ENCODE measurements at regions not wholly inside any gene's neighbourhood (a gene's known extent, or its start where the extent isn't known, plus 50 kb on each side); places are given as distances from the start of the nearest gene placed in this dataset.
A peak's percentile ranks its signal among the peaks of the same experiment; 100 is the strongest.

- peaks cover 26% of the 10 kb centered on the region for H3K4me1 ChIP-seq
- DNase-seq, result peak; percentile 71
- ATAC-seq, result peak; percentile 89 to 90
- no peaks in the 10 kb centered on the region for H3K27me3 ChIP-seq (ENCODE audit: low read depth)
- no peak overlapping the region for H3K4me3 ChIP-seq
- no peaks in the 10 kb centered on the region for H3K36me3 ChIP-seq
- no peaks in the 10 kb centered on the region for H3K9me3 ChIP-seq
- H3K27ac ChIP-seq, result peak overlapping the region; percentile 78
- TF ChIP-seq, protein P1, sequence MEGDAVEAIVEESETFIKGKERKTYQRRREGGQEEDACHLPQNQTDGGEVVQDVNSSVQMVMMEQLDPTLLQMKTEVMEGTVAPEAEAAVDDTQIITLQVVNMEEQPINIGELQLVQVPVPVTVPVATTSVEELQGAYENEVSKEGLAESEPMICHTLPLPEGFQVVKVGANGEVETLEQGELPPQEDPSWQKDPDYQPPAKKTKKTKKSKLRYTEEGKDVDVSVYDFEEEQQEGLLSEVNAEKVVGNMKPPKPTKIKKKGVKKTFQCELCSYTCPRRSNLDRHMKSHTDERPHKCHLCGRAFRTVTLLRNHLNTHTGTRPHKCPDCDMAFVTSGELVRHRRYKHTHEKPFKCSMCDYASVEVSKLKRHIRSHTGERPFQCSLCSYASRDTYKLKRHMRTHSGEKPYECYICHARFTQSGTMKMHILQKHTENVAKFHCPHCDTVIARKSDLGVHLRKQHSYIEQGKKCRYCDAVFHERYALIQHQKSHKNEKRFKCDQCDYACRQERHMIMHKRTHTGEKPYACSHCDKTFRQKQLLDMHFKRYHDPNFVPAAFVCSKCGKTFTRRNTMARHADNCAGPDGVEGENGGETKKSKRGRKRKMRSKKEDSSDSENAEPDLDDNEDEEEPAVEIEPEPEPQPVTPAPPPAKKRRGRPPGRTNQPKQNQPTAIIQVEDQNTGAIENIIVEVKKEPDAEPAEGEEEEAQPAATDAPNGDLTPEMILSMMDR (IDR thresholded peaks at IDR 0.05), result no peak
- intact Hi-C loops (cut with DNase I), result no loop called here
These were observed 229.5 kb downstream of the TOMM20 start for GRCh38 chr1:234899041-234899729.

DNA sequence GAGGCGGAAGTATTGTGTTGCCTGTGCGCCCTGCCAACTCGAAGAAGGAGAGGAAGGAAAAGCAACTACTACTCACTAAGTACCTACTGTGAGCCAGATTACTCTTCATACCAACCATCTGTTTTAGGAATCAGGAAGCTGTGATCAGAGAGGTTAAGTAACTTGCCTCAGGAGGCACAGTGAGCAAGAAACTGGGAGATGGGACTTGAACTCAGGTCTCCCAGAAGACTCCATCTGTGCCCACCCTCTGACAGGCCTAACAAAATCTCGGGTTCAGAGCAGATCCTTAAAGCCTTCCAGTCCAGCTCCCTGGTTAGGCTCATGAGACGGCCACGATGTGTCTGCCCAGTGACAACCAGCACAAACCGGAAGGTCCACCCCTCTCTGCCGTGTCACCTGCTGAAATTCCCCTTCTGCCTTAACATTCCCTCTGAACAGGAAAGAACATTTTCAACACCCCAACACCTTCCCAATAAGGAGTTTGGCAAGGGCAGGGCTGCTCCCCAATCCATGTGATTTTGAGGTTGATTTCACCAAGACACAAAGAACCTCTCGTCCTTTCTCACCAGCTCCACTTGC is 230.1 kb downstream of the TOMM20 start:
- intact Hi-C loops (cut with DNase I), result no loop called here

DNA sequence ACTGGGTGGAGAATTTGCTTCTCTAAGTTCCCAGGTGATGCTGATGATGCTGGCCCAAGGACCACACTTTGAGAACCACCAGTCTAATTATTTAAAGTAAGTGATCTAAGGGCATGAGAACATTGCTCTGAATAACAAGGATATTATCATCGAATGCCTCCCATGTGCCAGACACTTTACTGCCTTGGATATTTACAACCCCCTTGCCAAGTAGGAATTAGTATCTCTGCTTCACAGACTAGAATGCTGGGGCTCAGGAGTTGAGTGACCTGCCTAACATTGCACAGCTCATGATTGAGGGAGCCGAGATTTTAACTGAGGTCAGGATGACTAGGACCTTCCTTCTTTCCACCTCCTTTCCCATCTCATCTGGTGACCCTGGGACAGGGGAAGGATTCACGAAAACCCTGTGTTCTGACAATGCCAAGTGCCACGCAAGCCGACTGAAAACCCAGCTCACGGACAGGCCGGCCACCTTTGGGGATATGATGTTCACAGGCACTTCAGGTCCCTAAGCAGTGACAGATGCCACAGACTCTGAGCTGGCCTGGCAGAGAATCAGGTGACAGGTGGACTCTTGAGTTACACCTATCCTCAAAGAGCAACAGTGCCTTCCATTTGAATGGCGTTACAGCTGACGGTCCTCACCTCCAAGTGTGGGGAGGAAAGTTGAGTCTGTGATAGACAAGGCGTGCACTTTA is 230.7 kb downstream of the TOMM20 start:
- Histone ChIP-seq H3K4me1 (peaks cover 29% of the 10 kb centered on the region), H3K36me3 (no peaks in the 10 kb centered on the region), H3K9me3 (no peaks in the 10 kb centered on the region), H3K27me3 (ENCODE audit: low read depth) (no peaks in the 10 kb centered on the region), H3K27ac (peak overlapping the region; percentile 78), H3K4me3 (no peak overlapping the region)
- DNase-seq (no peak), ATAC-seq (no peak)
- intact Hi-C loops (cut with DNase I), result no loop called here
- TF ChIP-seq, protein P1 (IDR thresholded peaks at IDR 0.05), result no peak

More for the DNA sequence above, 230.1 kb downstream of the TOMM20 start:
- Histone ChIP-seq H3K36me3 (no peaks in the 10 kb centered on the region), H3K27me3 (ENCODE audit: low read depth) (no peaks in the 10 kb centered on the region), H3K27ac (peak overlapping the region; percentile 78), H3K9me3 (no peaks in the 10 kb centered on the region), H3K4me1 (peaks cover 29% of the 10 kb centered on the region), H3K4me3 (no peak overlapping the region)
- ATAC-seq (peak; percentile 49 to 53), DNase-seq (no peak)
- TF ChIP-seq, protein P1 (IDR thresholded peaks at IDR 0.05), result no peak

DNA sequence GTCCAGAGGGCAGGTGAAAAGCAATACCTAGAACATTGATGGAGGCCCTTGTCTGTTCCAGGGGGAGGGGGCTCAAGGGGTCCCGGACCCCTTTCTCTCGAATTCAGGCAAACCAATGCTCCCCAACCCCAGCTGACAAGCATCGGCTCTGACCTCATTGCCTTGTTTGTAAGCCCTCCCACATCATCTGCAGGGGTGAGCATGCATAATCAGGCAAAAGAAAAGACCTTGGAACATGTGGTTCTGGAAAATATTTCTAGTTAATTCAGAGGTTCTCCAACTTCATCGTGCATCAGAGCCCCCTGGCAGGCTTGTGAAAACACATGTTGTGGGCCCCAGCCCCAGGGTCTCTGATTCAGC is 231.3 kb downstream of the TOMM20 start:
- no peaks in the 10 kb centered on the region for H3K9me3 ChIP-seq
- TF ChIP-seq, protein P1 (IDR thresholded peaks at IDR 0.05), result no peak
- H3K36me3 ChIP-seq, result no peaks in the 10 kb centered on the region
- no peak for DNase-seq
- intact Hi-C loops (cut with DNase I), result no loop called here
- H3K27ac ChIP-seq, result no peak overlapping the region
- ATAC-seq, result no peak
- no peaks in the 10 kb centered on the region for H3K27me3 ChIP-seq (ENCODE audit: low read depth)
- peaks cover 29% of the 10 kb centered on the region for H3K4me1 ChIP-seq
- no peak overlapping the region for H3K4me3 ChIP-seq

DNA sequence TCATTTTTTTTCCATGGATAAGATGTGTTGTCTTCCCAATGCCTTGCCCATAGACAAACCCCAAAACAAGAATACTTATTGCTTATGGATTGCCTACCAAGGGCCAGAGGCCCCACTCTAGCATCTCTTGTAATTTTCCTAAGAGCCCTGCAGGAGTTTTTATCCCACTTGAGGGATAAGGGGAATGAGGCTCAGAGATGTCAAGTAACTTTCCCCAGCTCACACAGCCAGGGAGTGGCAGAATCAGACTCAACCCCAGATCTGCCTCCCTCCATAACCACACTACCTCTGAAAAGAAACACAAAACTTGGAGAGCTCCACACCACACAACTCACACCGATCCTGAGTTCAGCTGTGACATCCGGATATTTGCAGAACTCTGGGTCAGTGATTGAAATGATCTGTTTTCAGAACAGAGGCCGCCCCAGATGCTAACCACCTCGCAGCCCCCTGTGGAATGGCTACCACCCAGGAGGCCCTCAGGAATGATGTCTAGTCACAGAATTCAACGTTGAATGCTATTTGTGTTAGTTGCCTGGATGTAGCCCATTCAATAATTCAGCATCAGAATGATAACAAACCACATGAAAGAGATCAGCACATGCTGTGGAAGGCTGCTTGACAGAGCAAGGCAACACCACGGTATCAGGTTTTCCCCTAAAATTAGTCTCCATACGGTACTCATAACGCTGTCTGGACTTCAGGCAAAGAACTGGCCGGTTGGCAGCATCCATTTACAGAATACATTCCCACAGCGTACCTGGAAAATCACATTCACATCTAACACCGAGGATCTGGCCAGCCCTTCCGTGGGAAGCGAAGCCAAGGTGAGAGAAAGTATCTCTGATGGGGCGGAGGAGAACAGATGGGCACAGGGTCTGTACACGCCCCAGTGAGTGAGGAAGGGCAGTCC is 231.9 kb downstream of the TOMM20 start:
- Histone ChIP-seq H3K36me3 (no peaks in the 10 kb centered on the region), H3K27me3 (ENCODE audit: low read depth) (no peaks in the 10 kb centered on the region), H3K4me1 (peaks cover 29% of the 10 kb centered on the region), H3K27ac (no peak overlapping the region), H3K9me3 (no peaks in the 10 kb centered on the region), H3K4me3 (no peak overlapping the region)
- TF ChIP-seq, protein P1 (IDR thresholded peaks at IDR 0.05), result no peak
- ATAC-seq (no peak), DNase-seq (no peak)
- intact Hi-C loops (cut with DNase I), result no loop called here
